Mesenchymal stem cell (in vitro differentiated cells and primary cell): ENCODE measurements at regions not wholly inside any gene's neighbourhood (a gene's known extent, or its start where the extent isn't known, plus 50 kb on each side); places are given as distances from the start of the nearest gene placed in this dataset.

Experiments used
- DNase-seq: peaks from one replicate; pipeline ENCODE4 v3.0.0-alpha.2; 2013
- H2AFZ ChIP-seq: one replicate; pipeline ENCODE4 v1.6.1; 2013; ENCODE audit warnings: low read depth, mild to moderate bottlenecking, control low read depth, inconsistent platforms, low read length, moderate library complexity
- H2AK5ac ChIP-seq: 2 replicates; pipeline ENCODE4 v1.6.1; 2013; ENCODE audit warnings: low read length, moderate library complexity, mild to moderate bottlenecking, inconsistent platforms; ENCODE audit not compliant: severe bottlenecking
- H2BK120ac ChIP-seq: one replicate; pipeline ENCODE4 v1.6.1; 2013; ENCODE audit warnings: low read depth, mild to moderate bottlenecking, inconsistent platforms, low read length, moderate library complexity
- H2BK12ac ChIP-seq, 2 experiments: one replicate each; pipeline ENCODE4 v1.6.1; 2013; ENCODE audit warnings: inconsistent platforms in 2 of 2, low read length in 2 of 2, mild to moderate bottlenecking in 2 of 2, moderate library complexity in 2 of 2, control low read depth in 1 of 2
- H2BK15ac ChIP-seq: one replicate; pipeline ENCODE4 v1.6.1; 2013; ENCODE audit warnings: mild to moderate bottlenecking, low read depth, inconsistent platforms; ENCODE audit not compliant: poor library complexity, severe bottlenecking
- H2BK5ac ChIP-seq: 2 replicates; pipeline ENCODE4 v1.6.1; 2013; ENCODE audit warnings: low read depth, mild to moderate bottlenecking, low read length, control low read depth, inconsistent platforms; ENCODE audit not compliant: poor library complexity, severe bottlenecking
- H3K14ac ChIP-seq, 2 experiments: one replicate each; pipeline ENCODE4 v1.6.1; 2013; ENCODE audit warnings: inconsistent platforms in 2 of 2, low read length in 2 of 2, control low read depth in 1 of 2, mild to moderate bottlenecking in 1 of 2, moderate library complexity in 1 of 2
- H3K18ac ChIP-seq, 2 experiments: one replicate each; pipeline ENCODE4 v1.6.1; 2013; ENCODE audit warnings: inconsistent platforms in 2 of 2, low read length in 2 of 2, control low read depth in 1 of 2, low read depth in 1 of 2, mild to moderate bottlenecking in 1 of 2
- H3K23ac ChIP-seq, 2 experiments: one replicate each; pipeline ENCODE4 v1.6.1; 2013; ENCODE audit warnings: inconsistent platforms in 2 of 2, low read length in 2 of 2, mild to moderate bottlenecking in 2 of 2, moderate library complexity in 2 of 2, control low read depth in 1 of 2
- H3K27ac ChIP-seq: 2 replicates; pipeline ENCODE4 v1.5.1; 2013; ENCODE audit warnings: mild to moderate bottlenecking, moderate library complexity, low read length, control low read depth, inconsistent platforms; ENCODE audit not compliant: poor library complexity, severe bottlenecking
- H3K27me3 ChIP-seq, 2 experiments: 2 replicates each; pipeline versions ENCODE4 v1.6.1 to v1.7.0; 2013; ENCODE audit warnings: low read length in 2 of 2, mild to moderate bottlenecking in 2 of 2, moderate library complexity in 2 of 2, control low read depth in 1 of 2, inconsistent platforms in 1 of 2; ENCODE audit not compliant: control insufficient read depth in 1 of 2, insufficient read depth in 1 of 2
- H3K36me3 ChIP-seq, 2 experiments: 2 replicates each; pipeline versions ENCODE4 v1.6.1 to v1.7.0; 2013; ENCODE audit warnings: low read length in 2 of 2, control low read depth in 1 of 2, inconsistent platforms in 1 of 2, low read depth in 1 of 2, mild to moderate bottlenecking in 1 of 2; ENCODE audit not compliant: insufficient read depth in 2 of 2, control insufficient read depth in 1 of 2
- H3K4ac ChIP-seq, 2 experiments: one replicate each; pipeline ENCODE4 v1.6.1; 2013; ENCODE audit warnings: inconsistent platforms in 2 of 2, low read length in 2 of 2, mild to moderate bottlenecking in 2 of 2, moderate library complexity in 2 of 2, control low read depth in 1 of 2, low read depth in 1 of 2
- H3K4me1 ChIP-seq: 2 replicates; pipeline ENCODE4 v1.6.1; 2013; ENCODE audit warnings: low read depth, low read length, control low read depth; ENCODE audit not compliant: control insufficient read depth, insufficient read depth
- H3K4me2 ChIP-seq: 2 replicates; pipeline ENCODE4 v1.6.1; 2013; ENCODE audit warnings: low read length, mild to moderate bottlenecking, inconsistent platforms; ENCODE audit not compliant: poor library complexity, severe bottlenecking
- H3K4me3 ChIP-seq, 2 experiments: 2 replicates each; pipeline versions ENCODE4 v1.5.1 to v1.7.0; 2013; ENCODE audit warnings: low read length in 2 of 2, mild to moderate bottlenecking in 2 of 2, control low read depth in 1 of 2, low read depth in 1 of 2; ENCODE audit not compliant: insufficient read depth in 1 of 2
- H3K79me1 ChIP-seq: replicated peaks from 2 replicates; pipeline ENCODE4 v1.6.1; 2013; ENCODE audit warnings: mild to moderate bottlenecking, control low read depth, low read length, inconsistent platforms; ENCODE audit not compliant: poor library complexity, severe bottlenecking
- H3K9ac ChIP-seq: 2 replicates; pipeline ENCODE4 v1.7.0; 2013; ENCODE audit warnings: mild to moderate bottlenecking, low read length, moderate library complexity
- H3K9me3 ChIP-seq: 2 replicates; pipeline ENCODE4 v1.7.0; 2013; ENCODE audit warnings: mild to moderate bottlenecking, low read length; ENCODE audit not compliant: control insufficient read depth
- H4K8ac ChIP-seq: one replicate; pipeline ENCODE4 v1.6.1; 2013; ENCODE audit warnings: inconsistent platforms, mild to moderate bottlenecking, low read length, moderate library complexity
- H4K91ac ChIP-seq: one replicate; pipeline ENCODE4 v1.6.1; 2013; ENCODE audit warnings: mild to moderate bottlenecking, low read length, inconsistent platforms
- WGBS: methylation state at CpG from one replicate; pipeline ENCODE4 v1.1.7; 2013; ENCODE audit warnings: mixed read lengths; 5-methylcytosine and 5-hydroxymethylcytosine counted together

DNA sequence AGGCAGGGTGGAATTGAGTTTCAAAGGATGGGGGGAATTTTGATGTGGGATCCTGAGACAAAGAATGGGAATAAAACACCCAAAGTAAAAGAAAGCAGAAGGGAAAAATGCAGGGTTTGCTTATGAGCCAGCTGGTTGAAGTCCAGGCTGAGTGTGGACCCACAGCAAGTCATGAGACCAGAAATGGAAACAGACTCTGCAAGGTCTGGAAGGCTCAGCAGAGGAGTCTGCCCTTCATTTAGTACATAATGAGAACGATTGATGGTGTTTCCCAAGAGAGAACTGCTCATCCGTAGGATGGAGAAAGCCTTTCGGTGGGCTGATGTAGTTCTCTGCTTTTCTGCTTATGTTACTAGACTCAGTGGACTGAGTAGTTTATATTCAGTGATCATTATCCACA is 259.1 kb downstream of the C4orf33 start:
- H2AK5ac ChIP-seq: no peak overlapping the region
- no peak overlapping the region for H2AFZ ChIP-seq
- no peaks in the 10 kb centered on the region for H3K9me3 ChIP-seq
- H3K14ac ChIP-seq: no peak overlapping the region
- peak overlapping the region in 1 of 2 experiments; percentile 20 for H3K4me3 ChIP-seq
- no peak overlapping the region for H3K23ac ChIP-seq
- H3K4me2 ChIP-seq: no peak overlapping the region
- H4K91ac ChIP-seq: no peak overlapping the region
- DNase-seq: no peak
- no peak overlapping the region for H3K9ac ChIP-seq
- no peak overlapping the region for H2BK120ac ChIP-seq
- H3K4ac ChIP-seq: no peak overlapping the region
- no peaks in the 10 kb centered on the region for H3K79me1 ChIP-seq
- WGBS: 62% methylated on average over 3 of the region's 3 CpGs
- H3K18ac ChIP-seq: no peak overlapping the region
- no peaks in the 10 kb centered on the region for H3K27me3 ChIP-seq
- no peaks in the 10 kb centered on the region for H3K4me1 ChIP-seq
- no peaks in the 10 kb centered on the region for H3K36me3 ChIP-seq
- no peak overlapping the region for H4K8ac ChIP-seq
- H2BK15ac ChIP-seq: no peak overlapping the region
- H2BK12ac ChIP-seq: no peak overlapping the region
- H2BK5ac ChIP-seq: no peak overlapping the region
- no peak overlapping the region for H3K27ac ChIP-seq

DNA sequence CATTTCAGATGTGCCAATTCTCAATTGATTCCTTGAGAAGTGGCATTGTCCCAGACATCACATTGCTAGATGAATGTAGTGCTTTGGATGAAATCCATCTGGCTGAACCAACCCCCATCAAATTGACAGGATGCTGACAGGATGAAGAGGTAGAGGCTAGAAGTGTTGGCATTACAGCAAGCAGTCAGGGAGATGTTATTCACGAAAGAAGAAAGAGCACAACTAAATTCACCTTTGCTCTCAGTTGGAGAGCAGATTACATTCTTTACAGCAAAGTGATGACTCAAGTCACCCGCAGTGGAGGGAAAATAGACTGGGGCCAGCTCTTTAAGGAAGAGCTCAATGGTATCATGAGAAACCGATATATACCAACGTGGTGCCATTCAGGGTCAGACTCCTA is 259.6 kb downstream of the C4orf33 start:
- no peak overlapping the region for H4K8ac ChIP-seq
- no peaks in the 10 kb centered on the region for H3K9me3 ChIP-seq
- no peaks in the 10 kb centered on the region for H3K4me1 ChIP-seq
- WGBS: 49% methylated on average over 4 of the region's 4 CpGs
- no peak overlapping the region for H2AK5ac ChIP-seq
- DNase-seq: no peak
- no peak overlapping the region for H2BK15ac ChIP-seq
- no peak overlapping the region for H2BK120ac ChIP-seq
- no peak overlapping the region for H3K23ac ChIP-seq
- no peak overlapping the region for H2BK12ac ChIP-seq
- H2AFZ ChIP-seq: no peak overlapping the region
- H3K4ac ChIP-seq: no peak overlapping the region
- no peak overlapping the region for H3K18ac ChIP-seq
- H3K14ac ChIP-seq: no peak overlapping the region
- H3K27me3 ChIP-seq: no peaks in the 10 kb centered on the region
- no peak overlapping the region for H2BK5ac ChIP-seq
- H3K36me3 ChIP-seq: no peaks in the 10 kb centered on the region
- H3K9ac ChIP-seq: no peak overlapping the region
- H3K27ac ChIP-seq: no peak overlapping the region
- no peak overlapping the region for H3K4me2 ChIP-seq
- H3K79me1 ChIP-seq: no peaks in the 10 kb centered on the region
- peak overlapping the region in 1 of 2 experiments; percentile 20 for H3K4me3 ChIP-seq
- no peak overlapping the region for H4K91ac ChIP-seq

DNA sequence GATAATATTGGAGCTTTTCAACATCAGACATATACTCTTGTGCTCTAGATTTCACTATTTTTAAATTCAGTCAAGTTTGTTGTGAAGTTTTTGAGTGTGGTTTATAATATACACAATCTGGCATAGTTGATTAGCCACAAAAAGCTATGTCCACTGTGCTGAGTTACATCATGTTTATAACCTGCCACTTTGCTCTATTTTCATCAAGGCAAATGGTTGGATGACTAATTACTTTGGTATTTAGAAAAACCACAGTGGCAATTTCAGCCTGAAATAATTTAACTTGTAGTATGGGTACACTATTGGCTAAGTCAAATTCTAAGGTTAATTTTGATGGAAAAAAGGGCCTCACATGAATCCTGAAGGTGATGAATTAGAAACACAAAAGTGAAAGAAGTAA is 262.6 kb downstream of the C4orf33 start:
- Histone ChIP-seq H3K4me1 (no peaks in the 10 kb centered on the region), H2AFZ (no peak overlapping the region), H4K8ac (no peak overlapping the region), H2BK120ac (no peak overlapping the region), H3K9me3 (no peaks in the 10 kb centered on the region), H3K27ac (no peak overlapping the region), H3K27me3 (no peaks in the 10 kb centered on the region), H3K4me2 (no peak overlapping the region), H3K18ac (no peak overlapping the region), H3K36me3 (no peaks in the 10 kb centered on the region), H3K4me3 (no peak overlapping the region), H3K14ac (no peak overlapping the region), H3K4ac (no peak overlapping the region), H2BK15ac (no peak overlapping the region), H2AK5ac (no peak overlapping the region), H2BK12ac (no peak overlapping the region), H3K23ac (no peak overlapping the region), H4K91ac (no peak overlapping the region), H3K79me1 (no peaks in the 10 kb centered on the region), H3K9ac (no peak overlapping the region), H2BK5ac (no peak overlapping the region)
- DNase-seq: peak; percentile 83

DNA sequence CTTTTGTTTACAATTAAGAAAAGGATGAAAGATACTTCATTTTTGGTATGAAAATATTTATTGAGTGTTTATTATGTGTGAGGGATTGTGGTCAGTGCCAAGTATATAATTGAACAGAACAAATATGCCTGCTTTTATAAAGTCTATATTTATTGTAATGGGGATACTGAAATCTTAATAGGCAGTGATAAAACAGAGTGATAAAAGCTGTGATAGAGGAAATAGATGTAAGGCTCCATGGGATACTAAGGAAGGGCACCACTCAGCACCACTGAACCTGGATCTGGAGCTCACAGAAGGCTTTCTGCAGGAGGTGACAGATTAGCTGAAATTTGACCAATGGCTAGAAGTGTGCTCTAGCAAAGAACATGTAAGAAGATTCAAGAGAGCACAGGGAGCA is 263.5 kb downstream of the C4orf33 start:
- H2BK12ac ChIP-seq: no peak overlapping the region
- no peak overlapping the region for H2AFZ ChIP-seq
- H2BK120ac ChIP-seq: no peak overlapping the region
- H3K18ac ChIP-seq: no peak overlapping the region
- no peak overlapping the region for H4K91ac ChIP-seq
- H3K79me1 ChIP-seq: no peaks in the 10 kb centered on the region
- no peak overlapping the region for H3K9ac ChIP-seq
- H3K4me3 ChIP-seq: no peak overlapping the region
- no peak overlapping the region for H3K4me2 ChIP-seq
- H3K14ac ChIP-seq: no peak overlapping the region
- H3K27me3 ChIP-seq: no peaks in the 10 kb centered on the region
- no peaks in the 10 kb centered on the region for H3K36me3 ChIP-seq
- no peak overlapping the region for H2BK15ac ChIP-seq
- no peak overlapping the region for H3K23ac ChIP-seq
- no peak overlapping the region for H3K4ac ChIP-seq
- DNase-seq: no peak
- no peak overlapping the region for H4K8ac ChIP-seq
- no peak overlapping the region for H2BK5ac ChIP-seq
- H2AK5ac ChIP-seq: no peak overlapping the region
- H3K4me1 ChIP-seq: peaks cover 2% of the 10 kb centered on the region
- no peak overlapping the region for H3K27ac ChIP-seq
- no peaks in the 10 kb centered on the region for H3K9me3 ChIP-seq
